ENCODE measurements at regions not wholly inside any gene's neighbourhood (a gene's known extent, or its start where the extent isn't known, plus 50 kb on each side); places are given as distances from the start of the nearest gene placed in this dataset.
"Not testable (repeated sequence)": the region's sequence is repeated elsewhere in the genome, so short reads cannot be mapped to it uniquely, and the experiment has no call there.

- TF ChIP-seq CTCF (IDR thresholded peaks at IDR 0.05); POLR2A (IDR thresholded peaks at IDR 0.05); POLR2AphosphoS5 (IDR thresholded peaks at IDR 0.05); EP300 (IDR thresholded peaks at IDR 0.05; ENCODE audit: low read depth): not testable (repeated sequence)
These were observed 159.0 kb upstream of the C14orf180 start for GRCh38 chr14:104420523-104420922.
